ENCODE measurements at regions not wholly inside any gene's neighbourhood (a gene's known extent, or its start where the extent isn't known, plus 50 kb on each side); places are given as distances from the start of the nearest gene placed in this dataset.

- no peak for TF ChIP-seq CTCF (IDR thresholded peaks at IDR 0.05)
- no peak for TF ChIP-seq POLR2AphosphoS5 (IDR thresholded peaks at IDR 0.05)
- TF ChIP-seq POLR2A (IDR thresholded peaks at IDR 0.05), result no peak
Observed at GRCh38 chr4:35604252-35604651, 640.1 kb downstream of the ARAP2 start.
